SK-N-SH (cell line): ENCODE measurements at regions not wholly inside any gene's neighbourhood (a gene's known extent, or its start where the extent isn't known, plus 50 kb on each side); places are given as distances from the start of the nearest gene placed in this dataset.

ENCODE experiments used
- ELF1 ChIP-seq: IDR thresholded peaks from 2 replicates; pipeline ENCODE4 v1.4.0; 2012
- FOSL2 ChIP-seq: IDR thresholded peaks from 2 replicates; pipeline ENCODE4 v1.4.0; 2012; ENCODE audit warnings: low read depth, mild to moderate bottlenecking, moderate library complexity, borderline replicate concordance
- GABPA ChIP-seq: IDR thresholded peaks from 2 replicates; pipeline ENCODE4 v1.4.0; 2012; ENCODE audit warnings: low read depth, mild to moderate bottlenecking
- RAD21 ChIP-seq: IDR thresholded peaks from 2 replicates; pipeline ENCODE4 v1.6.1; 2012; ENCODE audit warnings: mild to moderate bottlenecking, low read length
- TAF1 ChIP-seq: IDR thresholded peaks from 2 replicates; pipeline ENCODE4 v1.6.1; 2012; ENCODE audit warnings: low read depth, mild to moderate bottlenecking, low read length, moderate library complexity, borderline replicate concordance
- TF ChIP-seq, protein P1 (sequence below): fragments of 200-600 bp; sonication (generic); IDR thresholded peaks from 2 replicates; pipeline ENCODE4 v1.6.1; 2017; ENCODE audit warnings: antibody characterized with exemption, mild to moderate bottlenecking, moderate library complexity
- TF ChIP-seq, protein P2 (sequence below): IDR thresholded peaks from 2 replicates; pipeline ENCODE4; 2012

DNA sequence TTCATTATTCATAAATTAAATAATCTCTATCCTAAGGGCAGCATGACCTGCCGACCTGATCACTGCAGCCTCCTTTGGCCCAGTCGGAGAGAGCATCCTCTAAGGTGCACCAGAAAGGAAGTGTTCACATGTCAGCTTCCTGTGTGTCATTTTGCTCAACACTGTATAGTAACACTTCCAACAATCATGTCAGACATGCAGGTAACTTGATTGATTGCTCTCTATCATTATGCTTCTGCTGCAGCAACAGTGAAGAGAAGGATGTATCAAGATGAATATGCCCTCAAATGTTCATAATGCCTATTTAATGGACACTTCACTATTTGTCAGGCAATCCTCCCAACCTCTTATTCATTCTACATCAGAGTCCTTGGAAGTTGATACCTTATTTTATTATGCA is 332.3 kb downstream of the CDH7 start:
- TF ChIP-seq TAF1 (no peak), RAD21 (no peak), ELF1 (no peak), FOSL2 (no peak), GABPA (no peak)
- TF ChIP-seq, protein P1, sequence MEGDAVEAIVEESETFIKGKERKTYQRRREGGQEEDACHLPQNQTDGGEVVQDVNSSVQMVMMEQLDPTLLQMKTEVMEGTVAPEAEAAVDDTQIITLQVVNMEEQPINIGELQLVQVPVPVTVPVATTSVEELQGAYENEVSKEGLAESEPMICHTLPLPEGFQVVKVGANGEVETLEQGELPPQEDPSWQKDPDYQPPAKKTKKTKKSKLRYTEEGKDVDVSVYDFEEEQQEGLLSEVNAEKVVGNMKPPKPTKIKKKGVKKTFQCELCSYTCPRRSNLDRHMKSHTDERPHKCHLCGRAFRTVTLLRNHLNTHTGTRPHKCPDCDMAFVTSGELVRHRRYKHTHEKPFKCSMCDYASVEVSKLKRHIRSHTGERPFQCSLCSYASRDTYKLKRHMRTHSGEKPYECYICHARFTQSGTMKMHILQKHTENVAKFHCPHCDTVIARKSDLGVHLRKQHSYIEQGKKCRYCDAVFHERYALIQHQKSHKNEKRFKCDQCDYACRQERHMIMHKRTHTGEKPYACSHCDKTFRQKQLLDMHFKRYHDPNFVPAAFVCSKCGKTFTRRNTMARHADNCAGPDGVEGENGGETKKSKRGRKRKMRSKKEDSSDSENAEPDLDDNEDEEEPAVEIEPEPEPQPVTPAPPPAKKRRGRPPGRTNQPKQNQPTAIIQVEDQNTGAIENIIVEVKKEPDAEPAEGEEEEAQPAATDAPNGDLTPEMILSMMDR, result no peak
- TF ChIP-seq, protein P2, sequence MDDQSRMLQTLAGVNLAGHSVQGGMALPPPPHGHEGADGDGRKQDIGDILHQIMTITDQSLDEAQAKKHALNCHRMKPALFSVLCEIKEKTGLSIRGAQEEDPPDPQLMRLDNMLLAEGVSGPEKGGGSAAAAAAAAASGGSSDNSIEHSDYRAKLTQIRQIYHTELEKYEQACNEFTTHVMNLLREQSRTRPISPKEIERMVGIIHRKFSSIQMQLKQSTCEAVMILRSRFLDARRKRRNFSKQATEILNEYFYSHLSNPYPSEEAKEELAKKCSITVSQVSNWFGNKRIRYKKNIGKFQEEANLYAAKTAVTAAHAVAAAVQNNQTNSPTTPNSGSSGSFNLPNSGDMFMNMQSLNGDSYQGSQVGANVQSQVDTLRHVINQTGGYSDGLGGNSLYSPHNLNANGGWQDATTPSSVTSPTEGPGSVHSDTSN, result no peak
